ENCODE measurements at regions not wholly inside any gene's neighbourhood (a gene's known extent, or its start where the extent isn't known, plus 50 kb on each side); places are given as distances from the start of the nearest gene placed in this dataset.

GRCh38 chr6:23522792-23523547, 603.0 kb upstream of the NRSN1 start (continued):
- TF ChIP-seq ZFP91 (CRISPR knock-in tag; IDR thresholded peaks at IDR 0.05; ENCODE audit: borderline replicate concordance) (no peak), SMAD9 (CRISPR knock-in tag; IDR thresholded peaks at IDR 0.05) (no peak), MTA3 (CRISPR knock-in tag; IDR thresholded peaks at IDR 0.05) (no peak), DDIT3 (CRISPR knock-in tag; IDR thresholded peaks at IDR 0.05) (no peak)

GRCh38 chr6:23523771-23524170, 602.2 kb upstream of the NRSN1 start:
- DNase-seq (ENCODE audit: low spot score): no peak
- Histone ChIP-seq H3K4me1 (ENCODE audit: insufficient read depth, low read length) (no peaks in the 10 kb centered on the region), H3K79me2 (ENCODE audit: insufficient read depth, low read length) (no peaks in the 10 kb centered on the region), H3K36me3 (replicated peaks in 1 of 2; ENCODE audit: control insufficient read depth in 1 of 2, insufficient read depth in 2 of 2, low read length in 2 of 2) (no peaks in the 10 kb centered on the region), H3K27ac (ENCODE audit: extremely low read length, insufficient read depth, low read length) (no peak overlapping the region), H3K9me3 (ENCODE audit: low read length) (no peaks in the 10 kb centered on the region), H2AFZ (ENCODE audit: low read length) (no peak overlapping the region), H4K20me1 (ENCODE audit: insufficient read depth, low read length) (no peaks in the 10 kb centered on the region), H3K4me3 (replicated peaks in 1 of 3; ENCODE audit: insufficient read depth in 1 of 3, low read depth in 2 of 3, low read length in 3 of 3) (no peak overlapping the region), H3K4me2 (ENCODE audit: low read depth, low read length) (no peak overlapping the region), H3K9ac (ENCODE audit: insufficient read depth, low read depth, low read length) (no peak overlapping the region), H3K27me3 (ENCODE audit: control insufficient read depth in 1 of 2, insufficient read depth in 2 of 2, low read length in 2 of 2) (no peaks in the 10 kb centered on the region)
- in situ Hi-C loops (cut with HindIII; ENCODE audit: extremely low pct_ligation_motif_present, low pct_unique_long_range_greater_than_20kb): no loop called here
- ATAC-seq: no peak
- TF ChIP-seq ZNF746 (CRISPR knock-in tag; IDR thresholded peaks at IDR 0.05): no peak
- TF ChIP-seq ZSCAN20 (CRISPR knock-in tag; IDR thresholded peaks at IDR 0.05; ENCODE audit: borderline replicate concordance): no peak
- TF ChIP-seq NR2C2 (CRISPR knock-in tag; IDR thresholded peaks at IDR 0.05; ENCODE audit: borderline replicate concordance): no peak
- TF ChIP-seq AHDC1 (CRISPR knock-in tag; IDR thresholded peaks at IDR 0.05; ENCODE audit: borderline replicate concordance): no peak
- TF ChIP-seq ESRRA (CRISPR knock-in tag; IDR thresholded peaks at IDR 0.05; ENCODE audit: low read depth): no peak
- no peak for TF ChIP-seq ELF1 (CRISPR knock-in tag; IDR thresholded peaks at IDR 0.05)
- no peak for TF ChIP-seq ZNF574 (CRISPR knock-in tag; IDR thresholded peaks at IDR 0.05)
- no peak for TF ChIP-seq TMF1 (CRISPR knock-in tag; IDR thresholded peaks at IDR 0.05; ENCODE audit: low read depth)
- ChIA-PET CTCF (ENCODE audit: low intra/inter-chr PET ratio, low total read pairs) (no interaction called here), POLR2A (no interaction called here)
- BruUV-seq (replicated peaks): no TSS peak
- WGBS (ENCODE audit: low lambda C conversion rate): 21% methylated on average over 2 of the region's 2 CpGs
- intact Hi-C loops (cut with micrococcal nuclease; ENCODE audit: unreplicated experiment): no loop called here
- no peak for FAIRE-seq

All from HepG2 (cell line).